Testis (tissue), 2 donors: ENCODE measurements at regions not wholly inside any gene's neighbourhood (a gene's known extent, or its start where the extent isn't known, plus 50 kb on each side); places are given as distances from the start of the nearest gene placed in this dataset.

Experiments used
- POLR2A ChIP-seq: fragments of 450-650 bp; IDR thresholded peaks from one replicate; pipeline ENCODE4 v1.6.1; 2017; ENCODE audit warnings: antibody characterized with exemption, mild to moderate bottlenecking, moderate library complexity
- TF ChIP-seq, protein P1 (sequence below), 3 experiments: fragments of 450-650 bp in 2 of 3; fragments of 200-600 bp in 1 of 3; sonication (generic) in 1 of 3; IDR thresholded peaks; one replicate each; pipeline ENCODE4 v1.5.1; 2016 to 2019; ENCODE audit warnings: antibody characterized with exemption in 3 of 3, mild to moderate bottlenecking in 2 of 3, moderate library complexity in 1 of 3

GRCh38 chr21:35568643-35569042 is 491.7 kb downstream of the SETD4 start:
- TF ChIP-seq, protein P1, sequence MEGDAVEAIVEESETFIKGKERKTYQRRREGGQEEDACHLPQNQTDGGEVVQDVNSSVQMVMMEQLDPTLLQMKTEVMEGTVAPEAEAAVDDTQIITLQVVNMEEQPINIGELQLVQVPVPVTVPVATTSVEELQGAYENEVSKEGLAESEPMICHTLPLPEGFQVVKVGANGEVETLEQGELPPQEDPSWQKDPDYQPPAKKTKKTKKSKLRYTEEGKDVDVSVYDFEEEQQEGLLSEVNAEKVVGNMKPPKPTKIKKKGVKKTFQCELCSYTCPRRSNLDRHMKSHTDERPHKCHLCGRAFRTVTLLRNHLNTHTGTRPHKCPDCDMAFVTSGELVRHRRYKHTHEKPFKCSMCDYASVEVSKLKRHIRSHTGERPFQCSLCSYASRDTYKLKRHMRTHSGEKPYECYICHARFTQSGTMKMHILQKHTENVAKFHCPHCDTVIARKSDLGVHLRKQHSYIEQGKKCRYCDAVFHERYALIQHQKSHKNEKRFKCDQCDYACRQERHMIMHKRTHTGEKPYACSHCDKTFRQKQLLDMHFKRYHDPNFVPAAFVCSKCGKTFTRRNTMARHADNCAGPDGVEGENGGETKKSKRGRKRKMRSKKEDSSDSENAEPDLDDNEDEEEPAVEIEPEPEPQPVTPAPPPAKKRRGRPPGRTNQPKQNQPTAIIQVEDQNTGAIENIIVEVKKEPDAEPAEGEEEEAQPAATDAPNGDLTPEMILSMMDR (IDR thresholded peaks at IDR 0.05), result no peak
- no peak for TF ChIP-seq POLR2A
